SK-N-SH treated with all-trans-retinoic acid at 6 μM for 48 hours (cell line): ENCODE measurements at regions not wholly inside any gene's neighbourhood (a gene's known extent, or its start where the extent isn't known, plus 50 kb on each side); places are given as distances from the start of the nearest gene placed in this dataset.

Experiments
- ATAC-seq: fragments of 200-7000 bp; cut with Tn5 transposase; 3 replicates; pipeline ENCODE4 v1.9.1; 2020; ENCODE audit warnings: mild to moderate bottlenecking, moderate library complexity
- BACH2 ChIP-seq: fragments of 250-450 bp; sonication (Bioruptor Pico); IDR thresholded peaks from 2 replicates; pipeline ENCODE4 v1.9.0; 2021; ENCODE audit warnings: mild to moderate bottlenecking, borderline replicate concordance
- CSDC2 ChIP-seq: fragments of 250-450 bp; sonication (Bioruptor Pico); IDR thresholded peaks from 2 replicates; pipeline ENCODE4 v1.5.0; 2020; ENCODE audit warnings: mild to moderate bottlenecking, moderate library complexity
- ESRRG ChIP-seq: fragments of 250-450 bp; sonication (Bioruptor Pico); IDR thresholded peaks from 2 replicates; pipeline ENCODE4 v1.6.1; 2021; ENCODE audit warnings: mild to moderate bottlenecking
- GLIS3 ChIP-seq: fragments of 250-450 bp; sonication (Bioruptor Pico); IDR thresholded peaks from 2 replicates; pipeline ENCODE4 v1.5.0; 2020; ENCODE audit warnings: mild to moderate bottlenecking, moderate library complexity
- ISL1 ChIP-seq: fragments of 250-450 bp; sonication (Bioruptor Pico); IDR thresholded peaks from 2 replicates; pipeline ENCODE4 v2.1.2; 2022; ENCODE audit warnings: mild to moderate bottlenecking, moderate library complexity
- PPARA ChIP-seq: fragments of 250-450 bp; sonication (Bioruptor Pico); IDR thresholded peaks from 2 replicates; pipeline ENCODE4 v1.5.0; 2020; ENCODE audit warnings: mild to moderate bottlenecking, borderline replicate concordance
- RARB ChIP-seq: fragments of 250-450 bp; sonication (Bioruptor Pico); IDR thresholded peaks from 2 replicates; pipeline ENCODE4 v1.8.0; 2021; ENCODE audit warnings: mild to moderate bottlenecking, moderate library complexity
- SNAI2 ChIP-seq: fragments of 250-450 bp; sonication (Bioruptor Pico); IDR thresholded peaks from 2 replicates; pipeline ENCODE4 v1.5.0; 2020; ENCODE audit warnings: mild to moderate bottlenecking, moderate library complexity
- TOX ChIP-seq: fragments of 250-450 bp; sonication (Bioruptor Pico); IDR thresholded peaks from 2 replicates; pipeline ENCODE4 v1.8.0; 2021; ENCODE audit warnings: mild to moderate bottlenecking, moderate library complexity, borderline replicate concordance
- ZC3H10 ChIP-seq: fragments of 250-450 bp; sonication (Bioruptor Pico); IDR thresholded peaks from 2 replicates; pipeline ENCODE4 v1.5.1; 2021; ENCODE audit warnings: mild to moderate bottlenecking, moderate library complexity
- ZFP3 ChIP-seq: fragments of 250-450 bp; sonication (Bioruptor Pico); IDR thresholded peaks from 2 replicates; pipeline ENCODE4 v1.5.0; 2020; ENCODE audit warnings: mild to moderate bottlenecking, moderate library complexity
- ZFP30 ChIP-seq: fragments of 450-650 bp; formaldehyde crosslinking; IDR thresholded peaks from 2 replicates; pipeline ENCODE4 v1.5.0; 2022; ENCODE audit warnings: mild to moderate bottlenecking, moderate library complexity
- ZNF565 ChIP-seq: fragments of 450-650 bp; formaldehyde crosslinking; conservative IDR thresholded peaks from 2 replicates; pipeline ENCODE4 v1.5.0; 2020; ENCODE audit warnings: low read depth, mild to moderate bottlenecking, moderate library complexity
- ZNF70 ChIP-seq: fragments of 450-650 bp; formaldehyde crosslinking; IDR thresholded peaks from 2 replicates; pipeline ENCODE4 v1.5.0; 2020; ENCODE audit warnings: mild to moderate bottlenecking, moderate library complexity
- ZNF8 ChIP-seq: fragments of 450-650 bp; formaldehyde crosslinking; IDR thresholded peaks from 2 replicates; pipeline ENCODE4 v1.5.0; 2020; ENCODE audit warnings: mild to moderate bottlenecking, moderate library complexity
- TF ChIP-seq, protein P1 (sequence below): fragments of 250-450 bp; sonication (Bioruptor Pico); IDR thresholded peaks from 2 replicates; pipeline ENCODE4 v1.5.0; 2020; ENCODE audit warnings: mild to moderate bottlenecking, moderate library complexity
- TF ChIP-seq, protein P2 (sequence below): fragments of 250-450 bp; sonication (Bioruptor Pico); IDR thresholded peaks from 2 replicates; pipeline ENCODE4 v1.5.1; 2021; ENCODE audit warnings: mild to moderate bottlenecking, moderate library complexity
- TF ChIP-seq, protein P3 (sequence below): fragments of 250-450 bp; sonication (Bioruptor Pico); IDR thresholded peaks from 2 replicates; pipeline ENCODE4 v1.5.1; 2020; ENCODE audit warnings: low read depth, mild to moderate bottlenecking, moderate library complexity
- TF ChIP-seq, protein P4 (sequence below): fragments of 250-450 bp; sonication (Bioruptor Pico); IDR thresholded peaks from 2 replicates; pipeline ENCODE4 v1.8.0; 2020; ENCODE audit warnings: mild to moderate bottlenecking, moderate library complexity, borderline replicate concordance
- TF ChIP-seq, protein P5 (sequence below): fragments of 250-450 bp; sonication (Bioruptor Pico); IDR thresholded peaks from 2 replicates; pipeline ENCODE4 v1.8.0; 2021; ENCODE audit warnings: low read depth, mild to moderate bottlenecking, moderate library complexity, borderline replicate concordance

DNA sequence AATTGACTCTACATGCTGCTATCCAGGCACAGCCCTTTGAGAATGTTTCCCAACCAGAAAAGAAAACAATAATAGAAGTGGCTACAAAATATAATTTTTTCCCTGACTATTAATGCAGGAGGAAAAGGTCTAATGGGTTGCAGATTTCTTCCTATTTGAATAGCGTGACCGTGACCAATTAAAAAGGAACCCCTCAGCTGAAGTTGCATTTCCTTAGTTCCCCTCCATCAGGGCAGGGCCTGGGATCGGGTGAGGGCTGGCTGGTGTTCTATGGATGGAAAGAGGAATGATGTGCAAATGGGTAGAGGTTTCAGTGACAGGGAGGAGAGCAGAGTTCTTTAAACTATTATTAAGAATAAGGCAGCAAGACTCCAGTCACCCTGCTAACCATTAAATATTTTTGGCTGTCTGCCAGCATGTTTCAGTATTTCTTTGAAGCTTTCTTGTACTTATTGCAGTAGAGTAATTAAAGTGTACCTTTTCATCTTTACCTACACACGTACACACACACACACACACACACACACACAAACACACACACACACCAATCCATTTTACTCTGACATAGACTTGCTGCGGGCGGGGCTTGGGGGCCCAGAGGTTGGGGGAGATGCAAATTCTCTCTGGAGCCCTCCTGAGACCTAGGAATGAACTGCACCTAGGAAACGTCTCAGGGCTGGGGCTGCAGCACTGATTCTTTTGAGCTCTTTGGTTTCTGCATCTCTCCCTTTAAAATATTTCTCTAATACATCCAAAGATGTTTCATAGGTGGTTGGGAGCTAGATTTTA is 154.8 kb upstream of the SLC35B3 start:
- ATAC-seq = no peak
- TF ChIP-seq, protein P1, sequence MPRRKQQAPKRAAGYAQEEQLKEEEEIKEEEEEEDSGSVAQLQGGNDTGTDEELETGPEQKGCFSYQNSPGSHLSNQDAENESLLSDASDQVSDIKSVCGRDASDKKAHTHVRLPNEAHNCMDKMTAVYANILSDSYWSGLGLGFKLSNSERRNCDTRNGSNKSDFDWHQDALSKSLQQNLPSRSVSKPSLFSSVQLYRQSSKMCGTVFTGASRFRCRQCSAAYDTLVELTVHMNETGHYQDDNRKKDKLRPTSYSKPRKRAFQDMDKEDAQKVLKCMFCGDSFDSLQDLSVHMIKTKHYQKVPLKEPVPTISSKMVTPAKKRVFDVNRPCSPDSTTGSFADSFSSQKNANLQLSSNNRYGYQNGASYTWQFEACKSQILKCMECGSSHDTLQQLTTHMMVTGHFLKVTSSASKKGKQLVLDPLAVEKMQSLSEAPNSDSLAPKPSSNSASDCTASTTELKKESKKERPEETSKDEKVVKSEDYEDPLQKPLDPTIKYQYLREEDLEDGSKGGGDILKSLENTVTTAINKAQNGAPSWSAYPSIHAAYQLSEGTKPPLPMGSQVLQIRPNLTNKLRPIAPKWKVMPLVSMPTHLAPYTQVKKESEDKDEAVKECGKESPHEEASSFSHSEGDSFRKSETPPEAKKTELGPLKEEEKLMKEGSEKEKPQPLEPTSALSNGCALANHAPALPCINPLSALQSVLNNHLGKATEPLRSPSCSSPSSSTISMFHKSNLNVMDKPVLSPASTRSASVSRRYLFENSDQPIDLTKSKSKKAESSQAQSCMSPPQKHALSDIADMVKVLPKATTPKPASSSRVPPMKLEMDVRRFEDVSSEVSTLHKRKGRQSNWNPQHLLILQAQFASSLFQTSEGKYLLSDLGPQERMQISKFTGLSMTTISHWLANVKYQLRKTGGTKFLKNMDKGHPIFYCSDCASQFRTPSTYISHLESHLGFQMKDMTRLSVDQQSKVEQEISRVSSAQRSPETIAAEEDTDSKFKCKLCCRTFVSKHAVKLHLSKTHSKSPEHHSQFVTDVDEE (CRISPR knock-in tag) = no peak
- TF ChIP-seq ZFP3 (CRISPR knock-in tag) = no peak
- no peak for TF ChIP-seq ZNF70 (CRISPR knock-in tag)
- TF ChIP-seq ZFP30 (CRISPR knock-in tag) = no peak

DNA sequence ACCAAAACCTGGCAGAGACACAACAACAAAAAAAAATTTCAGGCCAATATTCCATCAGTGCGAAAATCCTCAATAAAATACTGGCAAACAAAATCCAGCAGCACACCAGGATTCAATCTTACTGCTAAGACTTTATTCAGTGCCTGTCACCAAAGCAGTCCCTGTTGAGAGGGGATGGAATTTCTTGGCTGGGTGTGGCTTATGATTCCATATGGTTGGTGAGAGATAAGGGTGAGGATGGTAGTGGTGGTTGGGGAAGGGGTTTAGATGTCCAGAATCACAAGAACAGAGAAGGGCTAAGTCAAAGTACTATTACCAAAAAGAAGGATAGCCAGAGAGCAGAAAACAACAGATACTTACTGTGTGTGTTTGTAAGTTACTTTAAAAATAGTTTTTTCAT is 152.8 kb upstream of the SLC35B3 start:
- ATAC-seq = no peak
- TF ChIP-seq ISL1 (CRISPR knock-in tag) (no peak), CSDC2 (CRISPR knock-in tag) (no peak), ZNF8 (CRISPR knock-in tag) (no peak), PPARA (CRISPR knock-in tag) (no peak), SNAI2 (CRISPR knock-in tag) (no peak), TOX (CRISPR knock-in tag) (no peak), ESRRG (no peak), ZC3H10 (CRISPR knock-in tag) (no peak), GLIS3 (CRISPR knock-in tag) (no peak), ZNF565 (CRISPR knock-in tag) (no peak), BACH2 (CRISPR knock-in tag) (no peak), ZFP3 (CRISPR knock-in tag) (no peak), ZFP30 (CRISPR knock-in tag) (no peak), RARB (CRISPR knock-in tag) (no peak)
- TF ChIP-seq, protein P2, sequence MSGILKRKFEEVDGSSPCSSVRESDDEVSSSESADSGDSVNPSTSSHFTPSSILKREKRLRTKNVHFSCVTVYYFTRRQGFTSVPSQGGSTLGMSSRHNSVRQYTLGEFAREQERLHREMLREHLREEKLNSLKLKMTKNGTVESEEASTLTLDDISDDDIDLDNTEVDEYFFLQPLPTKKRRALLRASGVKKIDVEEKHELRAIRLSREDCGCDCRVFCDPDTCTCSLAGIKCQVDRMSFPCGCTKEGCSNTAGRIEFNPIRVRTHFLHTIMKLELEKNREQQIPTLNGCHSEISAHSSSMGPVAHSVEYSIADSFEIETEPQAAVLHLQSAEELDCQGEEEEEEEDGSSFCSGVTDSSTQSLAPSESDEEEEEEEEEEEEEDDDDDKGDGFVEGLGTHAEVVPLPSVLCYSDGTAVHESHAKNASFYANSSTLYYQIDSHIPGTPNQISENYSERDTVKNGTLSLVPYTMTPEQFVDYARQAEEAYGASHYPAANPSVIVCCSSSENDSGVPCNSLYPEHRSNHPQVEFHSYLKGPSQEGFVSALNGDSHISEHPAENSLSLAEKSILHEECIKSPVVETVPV (CRISPR knock-in tag) = no peak
- TF ChIP-seq, protein P1 (CRISPR knock-in tag) = no peak
- TF ChIP-seq, protein P3, sequence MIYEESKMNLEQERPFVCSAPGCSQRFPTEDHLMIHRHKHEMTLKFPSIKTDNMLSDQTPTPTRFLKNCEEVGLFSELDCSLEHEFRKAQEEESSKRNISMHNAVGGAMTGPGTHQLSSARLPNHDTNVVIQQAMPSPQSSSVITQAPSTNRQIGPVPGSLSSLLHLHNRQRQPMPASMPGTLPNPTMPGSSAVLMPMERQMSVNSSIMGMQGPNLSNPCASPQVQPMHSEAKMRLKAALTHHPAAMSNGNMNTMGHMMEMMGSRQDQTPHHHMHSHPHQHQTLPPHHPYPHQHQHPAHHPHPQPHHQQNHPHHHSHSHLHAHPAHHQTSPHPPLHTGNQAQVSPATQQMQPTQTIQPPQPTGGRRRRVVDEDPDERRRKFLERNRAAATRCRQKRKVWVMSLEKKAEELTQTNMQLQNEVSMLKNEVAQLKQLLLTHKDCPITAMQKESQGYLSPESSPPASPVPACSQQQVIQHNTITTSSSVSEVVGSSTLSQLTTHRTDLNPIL = no peak
- TF ChIP-seq, protein P4, sequence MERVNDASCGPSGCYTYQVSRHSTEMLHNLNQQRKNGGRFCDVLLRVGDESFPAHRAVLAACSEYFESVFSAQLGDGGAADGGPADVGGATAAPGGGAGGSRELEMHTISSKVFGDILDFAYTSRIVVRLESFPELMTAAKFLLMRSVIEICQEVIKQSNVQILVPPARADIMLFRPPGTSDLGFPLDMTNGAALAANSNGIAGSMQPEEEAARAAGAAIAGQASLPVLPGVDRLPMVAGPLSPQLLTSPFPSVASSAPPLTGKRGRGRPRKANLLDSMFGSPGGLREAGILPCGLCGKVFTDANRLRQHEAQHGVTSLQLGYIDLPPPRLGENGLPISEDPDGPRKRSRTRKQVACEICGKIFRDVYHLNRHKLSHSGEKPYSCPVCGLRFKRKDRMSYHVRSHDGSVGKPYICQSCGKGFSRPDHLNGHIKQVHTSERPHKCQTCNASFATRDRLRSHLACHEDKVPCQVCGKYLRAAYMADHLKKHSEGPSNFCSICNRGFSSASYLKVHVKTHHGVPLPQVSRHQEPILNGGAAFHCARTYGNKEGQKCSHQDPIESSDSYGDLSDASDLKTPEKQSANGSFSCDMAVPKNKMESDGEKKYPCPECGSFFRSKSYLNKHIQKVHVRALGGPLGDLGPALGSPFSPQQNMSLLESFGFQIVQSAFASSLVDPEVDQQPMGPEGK (CRISPR knock-in tag) = no peak
- TF ChIP-seq, protein P5, sequence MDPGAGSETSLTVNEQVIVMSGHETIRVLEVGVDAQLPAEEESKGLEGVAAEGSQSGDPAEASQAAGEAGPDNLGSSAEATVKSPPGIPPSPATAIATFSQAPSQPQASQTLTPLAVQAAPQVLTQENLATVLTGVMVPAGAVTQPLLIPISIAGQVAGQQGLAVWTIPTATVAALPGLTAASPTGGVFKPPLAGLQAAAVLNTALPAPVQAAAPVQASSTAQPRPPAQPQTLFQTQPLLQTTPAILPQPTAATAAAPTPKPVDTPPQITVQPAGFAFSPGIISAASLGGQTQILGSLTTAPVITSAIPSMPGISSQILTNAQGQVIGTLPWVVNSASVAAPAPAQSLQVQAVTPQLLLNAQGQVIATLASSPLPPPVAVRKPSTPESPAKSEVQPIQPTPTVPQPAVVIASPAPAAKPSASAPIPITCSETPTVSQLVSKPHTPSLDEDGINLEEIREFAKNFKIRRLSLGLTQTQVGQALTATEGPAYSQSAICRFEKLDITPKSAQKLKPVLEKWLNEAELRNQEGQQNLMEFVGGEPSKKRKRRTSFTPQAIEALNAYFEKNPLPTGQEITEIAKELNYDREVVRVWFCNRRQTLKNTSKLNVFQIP = no peak
- TF ChIP-seq, all 23 proteins: peak for 0
